SK-N-SH (cell line): ENCODE measurements at regions not wholly inside any gene's neighbourhood (a gene's known extent, or its start where the extent isn't known, plus 50 kb on each side); places are given as distances from the start of the nearest gene placed in this dataset.

Source experiments
- CTCF ChIA-PET: fragments of 300-600, 350-600 bp; formaldehyde crosslinking; extraction: SDS; loops from one replicate; lab custom pipeline; 2021; lab: Yijun Ruan, JAX
- POLR2A ChIA-PET: fragments of 350-600 bp; sonication (Branson Sonifier 250); formaldehyde crosslinking; extraction: SDS; loops from one replicate; lab custom pipeline; 2020; ENCODE audit warnings: antibody characterized with exemption, inconsistent platforms; lab: Yijun Ruan, JAX
- DNase-seq: peaks from one replicate; pipeline ENCODE4 v3.0.0; 2012
- H2AFZ ChIP-seq: fragments of 200-600 bp; sonication (generic); 2 replicates; pipeline ENCODE4 v1.8.1; 2016; ENCODE audit warnings: antibody characterized with exemption, mild to moderate bottlenecking, low read depth
- H3F3A ChIP-seq: fragments of 200-600 bp; sonication (generic); replicated peaks from 2 replicates; pipeline ENCODE3; 2016; ENCODE audit warnings: antibody characterized with exemption, mild to moderate bottlenecking; ENCODE audit not compliant: insufficient read depth
- H3K27ac ChIP-seq, 2 experiments: fragments of 200-500 bp in 1 of 2; fragments of 200-600 bp in 1 of 2; sonication (Bioruptor generic) in 1 of 2; sonication (generic), shearing (Covaris generic) in 1 of 2; 2 replicates each; pipeline versions ENCODE4 v1.5.1 to v1.6.1; 2014 to 2016; ENCODE audit warnings: low read depth in 2 of 2, inconsistent platforms in 1 of 2, low read length in 1 of 2, mild to moderate bottlenecking in 1 of 2, mixed read lengths in 1 of 2
- H3K27me3 ChIP-seq: fragments of 200-600 bp; sonication (generic), shearing (Covaris generic); 2 replicates; pipeline ENCODE4 v1.6.1; 2016; ENCODE audit warnings: mixed run types; ENCODE audit not compliant: insufficient read depth
- H3K36me3 ChIP-seq, 2 experiments: fragments of 200-500 bp in 1 of 2; fragments of 200-600 bp in 1 of 2; sonication (Bioruptor generic) in 1 of 2; sonication (generic) in 1 of 2; replicated peaks in 1 of 2; 2 replicates each; pipeline versions ENCODE3 to v1.5.1; 2014 to 2016; ENCODE audit warnings: low read length in 1 of 2, mild to moderate bottlenecking in 1 of 2; ENCODE audit not compliant: insufficient read depth in 2 of 2, control insufficient read depth in 1 of 2
- H3K4me1 ChIP-seq, 2 experiments: fragments of 200-500 bp in 1 of 2; fragments of 200-600 bp in 1 of 2; sonication (Bioruptor generic) in 1 of 2; sonication (generic), shearing (Covaris generic) in 1 of 2; 2 replicates each; pipeline versions ENCODE4 v1.5.1 to v1.6.1; 2014 to 2016; ENCODE audit warnings: low read depth in 1 of 2, low read length in 1 of 2, mixed run types in 1 of 2; ENCODE audit not compliant: insufficient read depth in 2 of 2, control insufficient read depth in 1 of 2
- H3K4me2 ChIP-seq: fragments of 200-600 bp; sonication (generic), shearing (Covaris generic); 2 replicates; pipeline ENCODE4 v1.6.1; 2017; ENCODE audit warnings: mixed run types
- H3K4me3 ChIP-seq, 2 experiments: fragments of 200-500 bp in 1 of 2; fragments of 200-600 bp in 1 of 2; sonication (Bioruptor generic) in 1 of 2; sonication (generic), shearing (Covaris generic) in 1 of 2; 2 replicates each; pipeline versions ENCODE4 v1.5.1 to v1.8.1; 2014 to 2016; ENCODE audit warnings: low read depth in 2 of 2, inconsistent platforms in 1 of 2, low read length in 1 of 2, mild to moderate bottlenecking in 1 of 2, mixed read lengths in 1 of 2, moderate library complexity in 1 of 2
- H3K79me2 ChIP-seq: fragments of 200-600 bp; sonication (generic); 2 replicates; pipeline ENCODE4 v1.8.1; 2017; ENCODE audit warnings: mild to moderate bottlenecking; ENCODE audit not compliant: insufficient read depth
- H3K9ac ChIP-seq: fragments of 200-600 bp; sonication (generic); 2 replicates; pipeline ENCODE4 v1.6.1; 2017; ENCODE audit warnings: mixed run types
- H3K9me2 ChIP-seq: fragments of 200-600 bp; sonication (generic); 2 replicates; pipeline ENCODE4 v1.6.1; 2017; ENCODE audit warnings: mixed run types
- H3K9me3 ChIP-seq: fragments of 200-600 bp; sonication (generic); 2 replicates; pipeline ENCODE4 v1.6.1; 2017; ENCODE audit warnings: mixed run types, mild to moderate bottlenecking, moderate library complexity
- H4K20me1 ChIP-seq: fragments of 200-600 bp; sonication (generic); 2 replicates; pipeline ENCODE4 v1.6.1; 2017; ENCODE audit warnings: mild to moderate bottlenecking, mixed run types; ENCODE audit not compliant: insufficient read depth
- CHD2 ChIP-seq: fragments of 150-350 bp; IDR thresholded peaks from 2 replicates; pipeline ENCODE4 v1.6.1; 2018; ENCODE audit warnings: low read length; ENCODE audit not compliant: partially characterized antibody
- CTCF ChIP-seq: fragments of 200-600 bp; sonication (generic); IDR thresholded peaks from 2 replicates; pipeline ENCODE4 v1.6.1; 2017; ENCODE audit warnings: antibody characterized with exemption, mild to moderate bottlenecking, moderate library complexity
- EP300 ChIP-seq, 2 experiments: IDR thresholded peaks; 2 replicates each; pipeline versions ENCODE4 v1.4.0 to v1.6.1; 2012; ENCODE audit warnings: borderline replicate concordance in 1 of 2, low read depth in 1 of 2, low read length in 1 of 2
- EZH2phosphoT487 ChIP-seq: fragments of 200-600 bp; sonication (generic); IDR thresholded peaks from 2 replicates; pipeline ENCODE4 v1.6.1; 2017; ENCODE audit warnings: low read depth, mixed run types, mild to moderate bottlenecking, antibody characterized with exemption, moderate library complexity, borderline replicate concordance
- FOSL2 ChIP-seq: IDR thresholded peaks from 2 replicates; pipeline ENCODE4 v1.4.0; 2012; ENCODE audit warnings: low read depth, mild to moderate bottlenecking, moderate library complexity, borderline replicate concordance
- FOXM1 ChIP-seq: IDR thresholded peaks from 2 replicates; pipeline ENCODE4 v1.4.0; 2012; ENCODE audit warnings: low read depth, mild to moderate bottlenecking
- GABPA ChIP-seq: IDR thresholded peaks from 2 replicates; pipeline ENCODE4 v1.4.0; 2012; ENCODE audit warnings: low read depth, mild to moderate bottlenecking
- POLR2AphosphoS5 ChIP-seq: IDR thresholded peaks from 2 replicates; pipeline ENCODE4 v1.6.1; 2012; ENCODE audit warnings: low read depth, low read length
- RAD21 ChIP-seq: IDR thresholded peaks from 2 replicates; pipeline ENCODE4 v1.6.1; 2012; ENCODE audit warnings: mild to moderate bottlenecking, low read length
- RFX5 ChIP-seq: IDR thresholded peaks from 2 replicates; pipeline ENCODE4 v1.6.1; 2012; ENCODE audit warnings: mild to moderate bottlenecking, improper control_type of control experiment, low read length
- RXRA ChIP-seq: IDR thresholded peaks from 2 replicates; pipeline ENCODE4 v1.4.0; 2012; ENCODE audit warnings: low read depth, mild to moderate bottlenecking, borderline replicate concordance
- SMC3 ChIP-seq: IDR thresholded peaks from 2 replicates; pipeline ENCODE4 v1.6.1; 2012; ENCODE audit warnings: low read depth, low read length, improper control_type of control experiment
- USF1 ChIP-seq: IDR thresholded peaks from 2 replicates; pipeline ENCODE4 v1.4.0; 2012; ENCODE audit warnings: low read depth, borderline replicate concordance
- ZBTB33 ChIP-seq: IDR thresholded peaks from 2 replicates; pipeline ENCODE4 v1.4.0; 2012; ENCODE audit warnings: low read depth, borderline replicate concordance
- WGBS: methylation state at CpG from one replicate; pipeline ENCODE4 v1.1.6; 2017; ENCODE audit warnings: low lambda C conversion rate; 5-methylcytosine and 5-hydroxymethylcytosine counted together
- TF ChIP-seq, protein P1 (sequence below): IDR thresholded peaks from 2 replicates; pipeline ENCODE4 v1.6.1; 2012; ENCODE audit warnings: mild to moderate bottlenecking, low read depth, low read length, moderate library complexity

DNA sequence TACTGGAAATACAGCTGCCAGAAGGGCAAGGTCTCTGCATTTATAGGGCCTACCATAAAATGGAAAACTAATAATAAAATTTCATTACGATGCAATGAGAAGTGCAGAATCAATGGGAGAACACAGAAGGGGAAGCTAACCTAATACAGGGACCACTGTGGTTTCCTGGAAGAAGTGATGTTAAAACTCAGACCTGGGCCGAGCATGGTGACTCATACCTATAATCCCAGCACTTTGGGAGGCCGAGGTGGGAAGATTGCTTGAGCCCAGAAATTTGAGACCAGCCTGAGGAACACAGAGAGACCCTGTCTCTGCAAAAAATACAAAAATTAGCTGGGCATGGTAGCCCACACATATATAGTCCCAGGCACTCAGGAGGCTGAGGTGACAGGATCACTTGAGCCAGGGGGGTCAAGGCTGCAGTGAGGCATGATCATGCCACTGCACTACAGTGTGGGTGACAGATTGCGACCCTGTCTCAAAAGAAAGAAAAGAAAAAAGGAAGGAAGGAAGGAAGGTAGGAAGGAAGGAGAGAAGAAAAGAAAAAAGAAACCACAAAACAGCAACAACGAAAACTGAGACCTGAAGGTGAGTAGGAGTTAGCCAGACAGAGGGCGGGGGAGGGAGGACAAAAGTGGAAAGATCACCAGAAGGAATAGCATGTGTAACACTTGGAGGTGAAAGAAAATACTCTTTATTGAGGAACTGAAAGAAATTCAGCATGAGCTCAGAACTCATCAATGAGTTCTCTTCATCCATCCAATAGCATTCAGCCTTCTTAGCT, 58.3 kb upstream of the DTNA start:
- peaks cover 0 to 5% of the 10 kb centered on the region in 2 experiments; a peak in 2 of 4 replicates for H3K4me1 ChIP-seq
- POLR2A ChIA-PET = no interaction called here
- no peak overlapping the region for H3K4me2 ChIP-seq
- H3K27ac ChIP-seq = no peak overlapping the region
- no peaks in the 10 kb centered on the region for H3K27me3 ChIP-seq
- H3K4me3 ChIP-seq = no peak overlapping the region
- H3K9me2 ChIP-seq = no peaks in the 10 kb centered on the region
- WGBS = 76% methylated on average over 6 of the region's 6 CpGs
- no peaks in the 10 kb centered on the region for H3K36me3 ChIP-seq
- no peak for TF ChIP-seq EP300 (IDR thresholded peaks at IDR 0.05; ENCODE audit: borderline replicate concordance in 1 of 2, low read depth in 1 of 2, low read length in 1 of 2)
- H3K9ac ChIP-seq = no peak overlapping the region
- H3F3A ChIP-seq = no peaks in the 10 kb centered on the region
- H2AFZ ChIP-seq = no peak overlapping the region
- CTCF ChIA-PET = interaction anchor here (0.9 to 3.0 kb wide), 3 partner anchors 8 to 136 kb away, joined by 3 to 26 read pairs (median 3); no protein-coding TSS in a partner anchor
- no peaks in the 10 kb centered on the region for H3K9me3 ChIP-seq
- no peaks in the 10 kb centered on the region for H3K79me2 ChIP-seq
- no peak for DNase-seq
- no peaks in the 10 kb centered on the region for H4K20me1 ChIP-seq

DNA sequence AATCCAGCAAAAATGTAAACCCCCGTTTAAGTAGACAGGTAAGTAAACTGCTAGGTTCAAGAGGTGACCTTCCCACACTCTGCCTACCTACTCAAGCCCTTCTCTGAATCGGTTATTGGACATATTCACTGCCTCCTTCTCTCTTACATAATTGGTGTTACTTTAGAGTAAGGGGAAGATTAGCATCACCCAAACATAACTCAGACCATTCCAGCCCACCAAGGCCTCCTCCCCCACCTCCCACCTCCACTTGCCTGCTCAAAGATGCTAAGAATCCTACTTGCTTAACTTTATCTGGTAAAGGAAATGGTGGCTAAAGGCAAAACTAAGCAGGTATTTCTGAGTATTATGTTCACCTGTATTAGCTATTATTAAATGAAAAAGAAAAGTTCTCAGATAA, 55.0 kb upstream of the DTNA start:
- CTCF ChIA-PET = no interaction called here
- 70% methylated on average over 2 of the region's 2 CpGs for WGBS
- peaks cover 6 to 15% of the 10 kb centered on the region in 2 experiments; a peak in 3 of 4 replicates for H3K4me1 ChIP-seq

More for the DNA sequence above, 55.0 kb upstream of the DTNA start:
- Histone ChIP-seq H3K27ac (no peak overlapping the region), H2AFZ (no peak overlapping the region), H3K4me3 (no peak overlapping the region)
- TF ChIP-seq RAD21 (no peak), RFX5 (no peak), GABPA (no peak), CTCF (no peak), POLR2AphosphoS5 (no peak), EZH2phosphoT487 (no peak), RXRA (no peak), SMC3 (no peak), FOSL2 (no peak), FOXM1 (no peak), USF1 (no peak), ZBTB33 (no peak), CHD2 (no peak)
- TF ChIP-seq, protein P1, sequence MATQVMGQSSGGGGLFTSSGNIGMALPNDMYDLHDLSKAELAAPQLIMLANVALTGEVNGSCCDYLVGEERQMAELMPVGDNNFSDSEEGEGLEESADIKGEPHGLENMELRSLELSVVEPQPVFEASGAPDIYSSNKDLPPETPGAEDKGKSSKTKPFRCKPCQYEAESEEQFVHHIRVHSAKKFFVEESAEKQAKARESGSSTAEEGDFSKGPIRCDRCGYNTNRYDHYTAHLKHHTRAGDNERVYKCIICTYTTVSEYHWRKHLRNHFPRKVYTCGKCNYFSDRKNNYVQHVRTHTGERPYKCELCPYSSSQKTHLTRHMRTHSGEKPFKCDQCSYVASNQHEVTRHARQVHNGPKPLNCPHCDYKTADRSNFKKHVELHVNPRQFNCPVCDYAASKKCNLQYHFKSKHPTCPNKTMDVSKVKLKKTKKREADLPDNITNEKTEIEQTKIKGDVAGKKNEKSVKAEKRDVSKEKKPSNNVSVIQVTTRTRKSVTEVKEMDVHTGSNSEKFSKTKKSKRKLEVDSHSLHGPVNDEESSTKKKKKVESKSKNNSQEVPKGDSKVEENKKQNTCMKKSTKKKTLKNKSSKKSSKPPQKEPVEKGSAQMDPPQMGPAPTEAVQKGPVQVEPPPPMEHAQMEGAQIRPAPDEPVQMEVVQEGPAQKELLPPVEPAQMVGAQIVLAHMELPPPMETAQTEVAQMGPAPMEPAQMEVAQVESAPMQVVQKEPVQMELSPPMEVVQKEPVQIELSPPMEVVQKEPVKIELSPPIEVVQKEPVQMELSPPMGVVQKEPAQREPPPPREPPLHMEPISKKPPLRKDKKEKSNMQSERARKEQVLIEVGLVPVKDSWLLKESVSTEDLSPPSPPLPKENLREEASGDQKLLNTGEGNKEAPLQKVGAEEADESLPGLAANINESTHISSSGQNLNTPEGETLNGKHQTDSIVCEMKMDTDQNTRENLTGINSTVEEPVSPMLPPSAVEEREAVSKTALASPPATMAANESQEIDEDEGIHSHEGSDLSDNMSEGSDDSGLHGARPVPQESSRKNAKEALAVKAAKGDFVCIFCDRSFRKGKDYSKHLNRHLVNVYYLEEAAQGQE = no peak
- TF ChIP-seq, all 33 proteins: peak for 0
- POLR2A ChIA-PET = no interaction called here
- no peak overlapping the region for H3K4me2 ChIP-seq
- H4K20me1 ChIP-seq = no peaks in the 10 kb centered on the region
- no peak for DNase-seq
- no peaks in the 10 kb centered on the region for H3K9me2 ChIP-seq
- H3K9ac ChIP-seq = no peak overlapping the region
- no peaks in the 10 kb centered on the region for H3F3A ChIP-seq
- no peaks in the 10 kb centered on the region for H3K27me3 ChIP-seq
- no peaks in the 10 kb centered on the region for H3K79me2 ChIP-seq
- H3K36me3 ChIP-seq = no peaks in the 10 kb centered on the region
- H3K9me3 ChIP-seq = no peaks in the 10 kb centered on the region
